Liver (tissue), 8 donors: ENCODE measurements at regions not wholly inside any gene's neighbourhood (a gene's known extent, or its start where the extent isn't known, plus 50 kb on each side); places are given as distances from the start of the nearest gene placed in this dataset.

ENCODE experiments used
- DNase-seq: peaks from one replicate; pipeline ENCODE4 v3.0.0-alpha.2; 2017; ENCODE audit warnings: low spot score
- H3K27ac ChIP-seq, 2 donors: one replicate each; pipeline ENCODE4 v1.7.0; 2013; ENCODE audit warnings: inconsistent platforms in 2 of 2, low read length in 2 of 2, control low read depth in 1 of 2, low read depth in 1 of 2, mild to moderate bottlenecking in 1 of 2
- H3K27me3 ChIP-seq, 4 donors: one replicate each; pipeline versions ENCODE4 v1.6.1 to v1.7.0; 2013; ENCODE audit warnings: low read length in 3 of 4, inconsistent platforms in 1 of 4, mild to moderate bottlenecking in 1 of 4, moderate library complexity in 1 of 4; ENCODE audit not compliant: control insufficient read depth in 4 of 4, insufficient read depth in 4 of 4
- H3K36me3 ChIP-seq, 4 donors: one replicate each; pipeline versions ENCODE4 v1.6.1 to v1.7.0; 2013; ENCODE audit warnings: low read length in 3 of 4, mild to moderate bottlenecking in 3 of 4, low read depth in 1 of 4, moderate library complexity in 1 of 4; ENCODE audit not compliant: control insufficient read depth in 4 of 4, insufficient read depth in 3 of 4
- H3K4me1 ChIP-seq, 4 donors: one replicate each; pipeline versions ENCODE4 v1.6.1 to v1.7.0; 2013; ENCODE audit warnings: low read length in 3 of 4, mild to moderate bottlenecking in 3 of 4, moderate library complexity in 1 of 4; ENCODE audit not compliant: control insufficient read depth in 4 of 4, insufficient read depth in 4 of 4
- H3K4me3 ChIP-seq, 3 donors: one replicate each; pipeline versions ENCODE4 v1.6.1 to v1.7.0; 2013; ENCODE audit warnings: low read length in 3 of 3, control low read depth in 1 of 3, low read depth in 1 of 3, mild to moderate bottlenecking in 1 of 3
- H3K9ac ChIP-seq, 2 donors: one replicate each; pipeline ENCODE4 v1.7.0; 2013; ENCODE audit warnings: low read length in 2 of 2, mild to moderate bottlenecking in 2 of 2, moderate library complexity in 2 of 2, control low read depth in 1 of 2, low read depth in 1 of 2
- H3K9me3 ChIP-seq, 4 donors: one replicate each; pipeline versions ENCODE4 v1.6.1 to v1.7.0; 2013; ENCODE audit warnings: low read length in 3 of 4; ENCODE audit not compliant: control insufficient read depth in 4 of 4
- ATF3 ChIP-seq: IDR thresholded peaks from 2 replicates; pipeline ENCODE4 v1.6.1; 2016; ENCODE audit warnings: antibody characterized with exemption
- CTCF ChIP-seq: fragments of 150-350 bp; IDR thresholded peaks from 2 replicates; pipeline ENCODE4 v1.5.1; 2017; ENCODE audit warnings: improper control_type of control experiment, low read depth, low read length; ENCODE audit not compliant: missing input control
- EGR1 ChIP-seq, 2 donors: IDR thresholded peaks; 2 replicates each; pipeline ENCODE4 v1.6.1; 2016 to 2018; ENCODE audit warnings: antibody characterized with exemption in 2 of 2, low read depth in 2 of 2
- FOXA1 ChIP-seq: IDR thresholded peaks from 2 replicates; pipeline ENCODE4 v1.6.1; 2016; ENCODE audit warnings: antibody characterized with exemption
- FOXA2 ChIP-seq: IDR thresholded peaks from 2 replicates; pipeline ENCODE4 v1.6.1; 2016; ENCODE audit warnings: antibody characterized with exemption
- GABPA ChIP-seq, 2 donors: IDR thresholded peaks in 1 of 2; conservative IDR thresholded peaks in 1 of 2; 2 replicates each; pipeline ENCODE4 v1.6.1; 2016; ENCODE audit warnings: antibody characterized with exemption in 2 of 2, mild to moderate bottlenecking in 1 of 2, moderate library complexity in 1 of 2
- HNF4A ChIP-seq, 2 donors: conservative IDR thresholded peaks; 2 replicates each; pipeline ENCODE4 v1.6.1; 2016; ENCODE audit warnings: antibody characterized with exemption in 2 of 2, mild to moderate bottlenecking in 2 of 2
- HNF4G ChIP-seq: IDR thresholded peaks from 2 replicates; pipeline ENCODE4 v1.6.1; 2016; ENCODE audit warnings: antibody characterized with exemption
- JUND ChIP-seq, 2 donors: IDR thresholded peaks; 2 replicates each; pipeline ENCODE4 v1.6.1; 2016; ENCODE audit warnings: antibody characterized with exemption in 2 of 2
- NR2F2 ChIP-seq: IDR thresholded peaks from 2 replicates; pipeline ENCODE4 v1.6.1; 2016; ENCODE audit warnings: antibody characterized with exemption
- RAD21 ChIP-seq, 2 donors: IDR thresholded peaks; 2 replicates each; pipeline ENCODE4 v1.6.1; 2016; ENCODE audit warnings: antibody characterized with exemption in 2 of 2, mild to moderate bottlenecking in 2 of 2
- REST ChIP-seq: IDR thresholded peaks from 2 replicates; pipeline ENCODE4 v1.6.1; 2016; ENCODE audit warnings: antibody characterized with exemption, mild to moderate bottlenecking
- RXRA ChIP-seq, 2 donors: IDR thresholded peaks; 2 replicates each; pipeline ENCODE4 v1.6.1; 2017 to 2018; ENCODE audit warnings: antibody characterized with exemption in 2 of 2, mild to moderate bottlenecking in 1 of 2
- SP1 ChIP-seq: IDR thresholded peaks from 2 replicates; pipeline ENCODE4 v1.6.1; 2018; ENCODE audit warnings: antibody characterized with exemption, mild to moderate bottlenecking
- TAF1 ChIP-seq: conservative IDR thresholded peaks from 2 replicates; pipeline ENCODE4 v1.6.1; 2016; ENCODE audit warnings: antibody characterized with exemption, mild to moderate bottlenecking
- YY1 ChIP-seq: IDR thresholded peaks from 2 replicates; pipeline ENCODE4 v1.6.1; 2016; ENCODE audit warnings: antibody characterized with exemption, mild to moderate bottlenecking
- WGBS: extraction: QIAGEN DNeasy Blood & Tissue Kit; methylation state at CpG from one replicate; pipeline ENCODE4 v1.1.7; 2013; 5-methylcytosine and 5-hydroxymethylcytosine counted together
- TF ChIP-seq, protein P1 (sequence below): IDR thresholded peaks from 2 replicates; pipeline ENCODE4 v1.6.1; 2016; ENCODE audit warnings: antibody characterized with exemption
- TF ChIP-seq, protein P2 (sequence below): IDR thresholded peaks from 2 replicates; pipeline ENCODE4 v1.6.1; 2016; ENCODE audit warnings: antibody characterized with exemption
- donor health status: healthy.
- donor health status: healthy.
- donor health status: healthy.
- donor health status: healthy.
- donor health status: healthy.

- Histone ChIP-seq H3K27ac (no peak overlapping the region), H3K9me3 (no peaks in the 10 kb centered on the region), H3K4me3 (no peak overlapping the region), H3K27me3 (no peaks in the 10 kb centered on the region), H3K4me1 (peaks cover 0 to 4% (median 0%) of the 10 kb centered on the region in 4 donors), H3K9ac (no peak overlapping the region), H3K36me3 (no peaks in the 10 kb centered on the region)
- no peak for DNase-seq
- TF ChIP-seq SP1, result no peak
- TF ChIP-seq FOXA2, result no peak
- TF ChIP-seq, protein P1, sequence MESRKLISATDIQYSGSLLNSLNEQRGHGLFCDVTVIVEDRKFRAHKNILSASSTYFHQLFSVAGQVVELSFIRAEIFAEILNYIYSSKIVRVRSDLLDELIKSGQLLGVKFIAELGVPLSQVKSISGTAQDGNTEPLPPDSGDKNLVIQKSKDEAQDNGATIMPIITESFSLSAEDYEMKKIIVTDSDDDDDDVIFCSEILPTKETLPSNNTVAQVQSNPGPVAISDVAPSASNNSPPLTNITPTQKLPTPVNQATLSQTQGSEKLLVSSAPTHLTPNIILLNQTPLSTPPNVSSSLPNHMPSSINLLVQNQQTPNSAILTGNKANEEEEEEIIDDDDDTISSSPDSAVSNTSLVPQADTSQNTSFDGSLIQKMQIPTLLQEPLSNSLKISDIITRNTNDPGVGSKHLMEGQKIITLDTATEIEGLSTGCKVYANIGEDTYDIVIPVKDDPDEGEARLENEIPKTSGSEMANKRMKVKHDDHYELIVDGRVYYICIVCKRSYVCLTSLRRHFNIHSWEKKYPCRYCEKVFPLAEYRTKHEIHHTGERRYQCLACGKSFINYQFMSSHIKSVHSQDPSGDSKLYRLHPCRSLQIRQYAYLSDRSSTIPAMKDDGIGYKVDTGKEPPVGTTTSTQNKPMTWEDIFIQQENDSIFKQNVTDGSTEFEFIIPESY, result no peak
- no peak for TF ChIP-seq ATF3
- TF ChIP-seq NR2F2, result no peak
- TF ChIP-seq GABPA (IDR thresholded peaks at IDR 0.05 in 1 of 2, conservative IDR thresholded peaks at IDR 0.05 in 1 of 2), result no peak
- no peak for TF ChIP-seq EGR1 (IDR thresholded peaks at IDR 0.05; ENCODE audit: low read depth in 2 of 2)
- no peak for TF ChIP-seq REST
- no peak for TF ChIP-seq JUND (IDR thresholded peaks at IDR 0.05)
- no peak for TF ChIP-seq CTCF
- TF ChIP-seq HNF4G, result no peak
- TF ChIP-seq, protein P2, sequence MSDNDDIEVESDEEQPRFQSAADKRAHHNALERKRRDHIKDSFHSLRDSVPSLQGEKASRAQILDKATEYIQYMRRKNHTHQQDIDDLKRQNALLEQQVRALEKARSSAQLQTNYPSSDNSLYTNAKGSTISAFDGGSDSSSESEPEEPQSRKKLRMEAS, result no peak
- TF ChIP-seq RXRA (IDR thresholded peaks at IDR 0.05), result no peak
- no peak for TF ChIP-seq FOXA1
- no peak for TF ChIP-seq RAD21 (IDR thresholded peaks at IDR 0.05)
- WGBS, result 97% methylated on average over 2 of the region's 2 CpGs
Observed at GRCh38 chr7:36088553-36088952, 64.5 kb upstream of the EEPD1 start.

GRCh38 chr7:36088966-36089365 lies 64.1 kb upstream of the EEPD1 start:
- no peaks in the 10 kb centered on the region for H3K9me3 ChIP-seq
- no peaks in the 10 kb centered on the region for H3K36me3 ChIP-seq
- H3K27ac ChIP-seq, result no peak overlapping the region
- no peak overlapping the region for H3K4me3 ChIP-seq
- WGBS, result 33% methylated on average over 3 of the region's 3 CpGs
- no peak overlapping the region for H3K9ac ChIP-seq
- H3K27me3 ChIP-seq, result no peaks in the 10 kb centered on the region
- H3K4me1 ChIP-seq, result peaks cover 0 to 4% (median 0%) of the 10 kb centered on the region in 4 donors
- TF ChIP-seq NR2F2 (no peak), GABPA (IDR thresholded peaks at IDR 0.05 in 1 of 2, conservative IDR thresholded peaks at IDR 0.05 in 1 of 2) (no peak), RAD21 (IDR thresholded peaks at IDR 0.05) (no peak), HNF4A (conservative IDR thresholded peaks at IDR 0.05) (no peak), YY1 (no peak), CTCF (no peak), TAF1 (no peak), JUND (IDR thresholded peaks at IDR 0.05) (no peak), ATF3 (no peak), FOXA2 (no peak), HNF4G (no peak)
- TF ChIP-seq, protein P1, result no peak
- DNase-seq, result no peak
